DND-41 (cell line): ENCODE measurements at regions not wholly inside any gene's neighbourhood (a gene's known extent, or its start where the extent isn't known, plus 50 kb on each side); places are given as distances from the start of the nearest gene placed in this dataset.

Experiments
- ATAC-seq: fragments of 200-7000 bp; cut with Tn5 transposase; 3 replicates; pipeline ENCODE4 v1.9.1; 2021; ENCODE audit warnings: low read depth; ENCODE audit not compliant: insufficient read depth
- DNase-seq: peaks from one replicate; pipeline ENCODE4 v3.0.0-alpha.2; 2020
- H2AFZ ChIP-seq: 2 replicates; pipeline ENCODE4 v1.6.0; 2012; ENCODE audit warnings: low read depth, low read length
- H3K27ac ChIP-seq: 2 replicates; pipeline ENCODE4 v1.5.1; 2012; ENCODE audit warnings: low read length, inconsistent platforms
- H3K27me3 ChIP-seq: fragments of 200-600 bp; sonication (generic); 2 replicates; pipeline ENCODE4 v1.6.0; 2012; ENCODE audit warnings: low read length, mild to moderate bottlenecking, inconsistent platforms; ENCODE audit not compliant: insufficient read depth, poor library complexity
- H3K36me3 ChIP-seq: 2 replicates; pipeline ENCODE4 v1.5.1; 2012; ENCODE audit warnings: low read length, inconsistent platforms; ENCODE audit not compliant: insufficient read depth
- H3K4me1 ChIP-seq: 2 replicates; pipeline ENCODE4 v1.5.1; 2012; ENCODE audit warnings: mild to moderate bottlenecking, low read length; ENCODE audit not compliant: insufficient read depth
- H3K4me2 ChIP-seq: 2 replicates; pipeline ENCODE4 v1.6.0; 2012; ENCODE audit warnings: mild to moderate bottlenecking, moderate library complexity, low read length, inconsistent platforms; ENCODE audit not compliant: insufficient read depth
- H3K4me3 ChIP-seq, 2 experiments: fragments of 200-600 bp in 1 of 2; shearing (Covaris generic) in 1 of 2; 2 replicates each; pipeline ENCODE4 v1.5.1; 2012 to 2016; ENCODE audit warnings: inconsistent platforms in 2 of 2, low read length in 2 of 2, mild to moderate bottlenecking in 2 of 2, low read depth in 1 of 2, moderate library complexity in 1 of 2
- H3K79me2 ChIP-seq: 2 replicates; pipeline ENCODE4 v1.6.0; 2012; ENCODE audit warnings: low read length, inconsistent platforms; ENCODE audit not compliant: insufficient read depth
- H3K9ac ChIP-seq: 2 replicates; pipeline ENCODE4 v1.6.0; 2012; ENCODE audit warnings: low read depth, mild to moderate bottlenecking, inconsistent platforms, low read length, moderate library complexity
- H3K9me3 ChIP-seq: 2 replicates; pipeline ENCODE4 v1.5.1; 2012; ENCODE audit warnings: low read length, moderate library complexity, mild to moderate bottlenecking, inconsistent platforms; ENCODE audit not compliant: insufficient read depth, severe bottlenecking
- H4K20me1 ChIP-seq: 2 replicates; pipeline ENCODE4 v1.6.0; 2012; ENCODE audit warnings: low read length; ENCODE audit not compliant: insufficient read depth
- CTCF ChIP-seq: IDR thresholded peaks from 2 replicates; pipeline ENCODE4 v1.5.1; 2012; ENCODE audit warnings: borderline replicate concordance, low read length, moderate library complexity, mild to moderate bottlenecking; ENCODE audit not compliant: poor library complexity, severe bottlenecking; ENCODE audit errors: extremely low read depth
- EZH2 ChIP-seq: IDR thresholded peaks from 3 replicates; pipeline ENCODE4 v1.6.1; 2012; ENCODE audit warnings: borderline replicate concordance, low read depth, mild to moderate bottlenecking, moderate library complexity, low read length, inconsistent platforms; ENCODE audit not compliant: severe bottlenecking

DNA sequence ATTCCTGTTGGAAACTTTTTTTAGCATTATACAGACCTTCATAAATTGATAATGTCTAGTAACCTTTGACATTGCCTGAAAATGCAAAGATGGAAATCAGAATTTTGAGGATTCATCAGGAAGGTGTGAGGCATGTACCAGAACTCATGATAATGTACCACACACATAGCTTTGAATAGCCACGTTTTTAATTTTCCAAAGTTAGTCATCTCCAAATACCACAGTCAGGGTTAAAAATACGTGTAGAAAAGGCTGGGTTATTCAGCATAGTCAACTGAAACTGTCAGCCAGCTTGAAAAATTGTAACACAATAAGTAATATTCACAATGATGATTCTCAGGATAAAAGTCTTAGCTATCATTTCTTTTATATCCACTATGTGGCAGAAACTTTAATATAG, 102.0 kb upstream of the THRB start:
- H4K20me1 ChIP-seq: no peaks in the 10 kb centered on the region
- DNase-seq (no peak), ATAC-seq (no peak)
- H3K9ac ChIP-seq: no peak overlapping the region
- H2AFZ ChIP-seq: no peak overlapping the region
- no peak overlapping the region for H3K4me3 ChIP-seq
- H3K4me1 ChIP-seq: no peaks in the 10 kb centered on the region
- TF ChIP-seq EZH2: no peak
- TF ChIP-seq CTCF: no peak
- H3K27me3 ChIP-seq: no peaks in the 10 kb centered on the region
- no peaks in the 10 kb centered on the region for H3K9me3 ChIP-seq
- no peaks in the 10 kb centered on the region for H3K36me3 ChIP-seq
- H3K27ac ChIP-seq: no peak overlapping the region
- no peaks in the 10 kb centered on the region for H3K79me2 ChIP-seq
- H3K4me2 ChIP-seq: no peak overlapping the region

GRCh38 chr3:24598695-24599470, 104.2 kb upstream of the THRB start:
- Histone ChIP-seq H3K36me3 (no peaks in the 10 kb centered on the region), H3K9me3 (no peaks in the 10 kb centered on the region), H4K20me1 (no peaks in the 10 kb centered on the region), H3K9ac (no peak overlapping the region), H3K4me2 (no peak overlapping the region), H3K79me2 (no peaks in the 10 kb centered on the region), H3K4me3 (no peak overlapping the region), H2AFZ (no peak overlapping the region), H3K4me1 (no peaks in the 10 kb centered on the region), H3K27me3 (no peaks in the 10 kb centered on the region), H3K27ac (no peak overlapping the region)
- ATAC-seq: no peak
- DNase-seq: no peak
- TF ChIP-seq EZH2 (no peak), CTCF (no peak)

- Histone ChIP-seq H3K9ac (no peak overlapping the region), H4K20me1 (no peaks in the 10 kb centered on the region), H3K79me2 (no peaks in the 10 kb centered on the region), H3K27ac (no peak overlapping the region), H3K9me3 (no peaks in the 10 kb centered on the region), H3K4me3 (no peak overlapping the region), H3K36me3 (no peaks in the 10 kb centered on the region), H2AFZ (no peak overlapping the region), H3K4me1 (no peaks in the 10 kb centered on the region), H3K4me2 (no peak overlapping the region), H3K27me3 (no peaks in the 10 kb centered on the region)
- ATAC-seq: no peak
- no peak for DNase-seq
- no peak for TF ChIP-seq EZH2
- no peak for TF ChIP-seq CTCF
These were observed 106.7 kb upstream of the THRB start for GRCh38 chr3:24601066-24601939.
